ENCODE measurements at regions not wholly inside any gene's neighbourhood (a gene's known extent, or its start where the extent isn't known, plus 50 kb on each side); places are given as distances from the start of the nearest gene placed in this dataset.

GRCh38 chr20:10951216-10951615 lies 277.4 kb upstream of the JAG1 start:
- Histone ChIP-seq H3K4me1 (ENCODE audit: control extremely low read depth in 1 of 4, control insufficient read depth in 4 of 4, insufficient read depth in 4 of 4, low read length in 3 of 4) (peaks cover 0 to 3% (median 1%) of the 10 kb centered on the region in 4 experiments), H3K4me3 (ENCODE audit: control insufficient read depth in 1 of 7, extremely low read depth in 1 of 7, insufficient read depth in 4 of 7, low read depth in 2 of 7, low read length in 6 of 7) (no peak overlapping the region), H3K27ac (ENCODE audit: insufficient read depth in 1 of 2, low read depth in 1 of 2, low read length in 2 of 2, poor library complexity in 1 of 2, severe bottlenecking in 2 of 2) (no peak overlapping the region), H3K36me3 (ENCODE audit: control insufficient read depth in 4 of 4, insufficient read depth in 4 of 4, low read length in 3 of 4) (no peaks in the 10 kb centered on the region), H3K9me3 (ENCODE audit: control extremely low read depth in 1 of 5, control insufficient read depth in 4 of 5, insufficient read depth in 2 of 5, low read depth in 1 of 5, low read length in 4 of 5) (no peaks in the 10 kb centered on the region), H3K27me3 (replicated peaks in 2 of 5; ENCODE audit: control insufficient read depth in 4 of 5, insufficient read depth in 5 of 5, low read length in 4 of 5) (no peaks in the 10 kb centered on the region)
- ChIA-PET POLR2A (no interaction called here), CTCF (no interaction called here)
- 13% methylated on average over 2 of the region's 2 CpGs for WGBS (ENCODE audit: insufficient coverage)
- no peak for DNase-seq

GRCh38 chr20:10951904-10952303 lies 278.1 kb upstream of the JAG1 start:
- H3K9me3 ChIP-seq (ENCODE audit: control extremely low read depth in 1 of 5, control insufficient read depth in 4 of 5, insufficient read depth in 2 of 5, low read depth in 1 of 5, low read length in 4 of 5) = no peaks in the 10 kb centered on the region
- peaks cover 0 to 3% (median 1%) of the 10 kb centered on the region in 4 experiments for H3K4me1 ChIP-seq (ENCODE audit: control extremely low read depth in 1 of 4, control insufficient read depth in 4 of 4, insufficient read depth in 4 of 4, low read length in 3 of 4)
- no peak for DNase-seq
- WGBS (ENCODE audit: insufficient coverage) = 100% methylated on average over 1 of the region's 1 CpG
- no peak overlapping the region for H3K27ac ChIP-seq (ENCODE audit: insufficient read depth in 1 of 2, low read depth in 1 of 2, low read length in 2 of 2, poor library complexity in 1 of 2, severe bottlenecking in 2 of 2)
- H3K4me3 ChIP-seq (ENCODE audit: control insufficient read depth in 1 of 7, extremely low read depth in 1 of 7, insufficient read depth in 4 of 7, low read depth in 2 of 7, low read length in 6 of 7) = no peak overlapping the region
- H3K27me3 ChIP-seq (replicated peaks in 2 of 5; ENCODE audit: control insufficient read depth in 4 of 5, insufficient read depth in 5 of 5, low read length in 4 of 5) = no peaks in the 10 kb centered on the region
- POLR2A ChIA-PET = no interaction called here
- CTCF ChIA-PET = no interaction called here
- H3K36me3 ChIP-seq (ENCODE audit: control insufficient read depth in 4 of 4, insufficient read depth in 4 of 4, low read length in 3 of 4) = no peaks in the 10 kb centered on the region

- Histone ChIP-seq H3K9me3 (ENCODE audit: control extremely low read depth in 1 of 5, control insufficient read depth in 4 of 5, insufficient read depth in 2 of 5, low read depth in 1 of 5, low read length in 4 of 5) (no peaks in the 10 kb centered on the region), H3K4me1 (ENCODE audit: control extremely low read depth in 1 of 4, control insufficient read depth in 4 of 4, insufficient read depth in 4 of 4, low read length in 3 of 4) (peaks cover 0 to 3% (median 1%) of the 10 kb centered on the region in 4 experiments), H3K27me3 (replicated peaks in 2 of 5; ENCODE audit: control insufficient read depth in 4 of 5, insufficient read depth in 5 of 5, low read length in 4 of 5) (no peaks in the 10 kb centered on the region), H3K4me3 (ENCODE audit: control insufficient read depth in 1 of 7, extremely low read depth in 1 of 7, insufficient read depth in 4 of 7, low read depth in 2 of 7, low read length in 6 of 7) (no peak overlapping the region), H3K36me3 (ENCODE audit: control insufficient read depth in 4 of 4, insufficient read depth in 4 of 4, low read length in 3 of 4) (no peaks in the 10 kb centered on the region), H3K27ac (ENCODE audit: insufficient read depth in 1 of 2, low read depth in 1 of 2, low read length in 2 of 2, poor library complexity in 1 of 2, severe bottlenecking in 2 of 2) (no peak overlapping the region)
- 100% methylated on average over 2 of the region's 2 CpGs for WGBS (ENCODE audit: insufficient coverage)
- CTCF ChIA-PET = no interaction called here
- POLR2A ChIA-PET = no interaction called here
- DNase-seq = no peak
Measured at GRCh38 chr20:10953437-10953836, 279.6 kb upstream of the JAG1 start.

GRCh38 chr20:10954137-10954840 lies 280.5 kb upstream of the JAG1 start:
- Histone ChIP-seq H3K27ac (ENCODE audit: insufficient read depth in 1 of 2, low read depth in 1 of 2, low read length in 2 of 2, poor library complexity in 1 of 2, severe bottlenecking in 2 of 2) (no peak overlapping the region), H3K4me3 (ENCODE audit: control insufficient read depth in 1 of 7, extremely low read depth in 1 of 7, insufficient read depth in 4 of 7, low read depth in 2 of 7, low read length in 6 of 7) (no peak overlapping the region), H3K36me3 (ENCODE audit: control insufficient read depth in 4 of 4, insufficient read depth in 4 of 4, low read length in 3 of 4) (no peaks in the 10 kb centered on the region), H3K27me3 (replicated peaks in 2 of 5; ENCODE audit: control insufficient read depth in 4 of 5, insufficient read depth in 5 of 5, low read length in 4 of 5) (no peaks in the 10 kb centered on the region), H3K9me3 (ENCODE audit: control extremely low read depth in 1 of 5, control insufficient read depth in 4 of 5, insufficient read depth in 2 of 5, low read depth in 1 of 5, low read length in 4 of 5) (no peaks in the 10 kb centered on the region), H3K4me1 (ENCODE audit: control extremely low read depth in 1 of 4, control insufficient read depth in 4 of 4, insufficient read depth in 4 of 4, low read length in 3 of 4) (peaks cover 0 to 3% (median 1%) of the 10 kb centered on the region in 4 experiments)
- DNase-seq = no peak
- POLR2A ChIA-PET = no interaction called here
- WGBS (ENCODE audit: insufficient coverage) = 85% methylated on average over 5 of the region's 6 CpGs
- CTCF ChIA-PET = no interaction called here

GRCh38 chr20:10954908-10955580 lies 281.2 kb upstream of the JAG1 start:
- WGBS (ENCODE audit: insufficient coverage) = 50% methylated on average over 2 of the region's 3 CpGs
- Histone ChIP-seq H3K27ac (ENCODE audit: insufficient read depth in 1 of 2, low read depth in 1 of 2, low read length in 2 of 2, poor library complexity in 1 of 2, severe bottlenecking in 2 of 2) (no peak overlapping the region), H3K4me1 (ENCODE audit: control extremely low read depth in 1 of 4, control insufficient read depth in 4 of 4, insufficient read depth in 4 of 4, low read length in 3 of 4) (peaks cover 0 to 3% (median 1%) of the 10 kb centered on the region in 4 experiments), H3K27me3 (replicated peaks in 2 of 5; ENCODE audit: control insufficient read depth in 4 of 5, insufficient read depth in 5 of 5, low read length in 4 of 5) (no peaks in the 10 kb centered on the region), H3K36me3 (ENCODE audit: control insufficient read depth in 4 of 4, insufficient read depth in 4 of 4, low read length in 3 of 4) (no peaks in the 10 kb centered on the region), H3K4me3 (ENCODE audit: control insufficient read depth in 1 of 7, extremely low read depth in 1 of 7, insufficient read depth in 4 of 7, low read depth in 2 of 7, low read length in 6 of 7) (no peak overlapping the region), H3K9me3 (ENCODE audit: control extremely low read depth in 1 of 5, control insufficient read depth in 4 of 5, insufficient read depth in 2 of 5, low read depth in 1 of 5, low read length in 4 of 5) (no peaks in the 10 kb centered on the region)
- DNase-seq = peak in 1 of 3 donors; percentile 21
- CTCF ChIA-PET = no interaction called here
- POLR2A ChIA-PET = no interaction called here

GRCh38 chr20:10958279-10958678 lies 284.5 kb upstream of the JAG1 start:
- POLR2A ChIA-PET = no interaction called here

GRCh38 chr20:10960416-10960815 lies 286.6 kb upstream of the JAG1 start:
- POLR2A ChIA-PET = no interaction called here

More at GRCh38 chr20:10958279-10958678, 284.5 kb upstream of the JAG1 start:
- Histone ChIP-seq H3K36me3 (ENCODE audit: control insufficient read depth in 4 of 4, insufficient read depth in 4 of 4, low read length in 3 of 4) (no peaks in the 10 kb centered on the region), H3K4me1 (ENCODE audit: control extremely low read depth in 1 of 4, control insufficient read depth in 4 of 4, insufficient read depth in 4 of 4, low read length in 3 of 4) (peaks cover 0 to 7% (median 1%) of the 10 kb centered on the region in 4 experiments), H3K27me3 (replicated peaks in 2 of 5; ENCODE audit: control insufficient read depth in 4 of 5, insufficient read depth in 5 of 5, low read length in 4 of 5) (no peaks in the 10 kb centered on the region), H3K9me3 (ENCODE audit: control extremely low read depth in 1 of 5, control insufficient read depth in 4 of 5, insufficient read depth in 2 of 5, low read depth in 1 of 5, low read length in 4 of 5) (no peaks in the 10 kb centered on the region), H3K4me3 (ENCODE audit: control insufficient read depth in 1 of 7, extremely low read depth in 1 of 7, insufficient read depth in 4 of 7, low read depth in 2 of 7, low read length in 6 of 7) (no peak overlapping the region), H3K27ac (ENCODE audit: insufficient read depth in 1 of 2, low read depth in 1 of 2, low read length in 2 of 2, poor library complexity in 1 of 2, severe bottlenecking in 2 of 2) (no peak overlapping the region)
- WGBS (ENCODE audit: insufficient coverage) = no CpG with 5 or more reads among the region's 3 CpGs
- CTCF ChIA-PET = no interaction called here
- no peak for DNase-seq

More at GRCh38 chr20:10960416-10960815, 286.6 kb upstream of the JAG1 start:
- no peaks in the 10 kb centered on the region for H3K9me3 ChIP-seq (ENCODE audit: control extremely low read depth in 1 of 5, control insufficient read depth in 4 of 5, insufficient read depth in 2 of 5, low read depth in 1 of 5, low read length in 4 of 5)
- no peak overlapping the region for H3K27ac ChIP-seq (ENCODE audit: insufficient read depth in 1 of 2, low read depth in 1 of 2, low read length in 2 of 2, poor library complexity in 1 of 2, severe bottlenecking in 2 of 2)
- H3K4me3 ChIP-seq (ENCODE audit: control insufficient read depth in 1 of 7, extremely low read depth in 1 of 7, insufficient read depth in 4 of 7, low read depth in 2 of 7, low read length in 6 of 7) = no peak overlapping the region
- no peaks in the 10 kb centered on the region for H3K27me3 ChIP-seq (replicated peaks in 2 of 5; ENCODE audit: control insufficient read depth in 4 of 5, insufficient read depth in 5 of 5, low read length in 4 of 5)
- H3K36me3 ChIP-seq (ENCODE audit: control insufficient read depth in 4 of 4, insufficient read depth in 4 of 4, low read length in 3 of 4) = no peaks in the 10 kb centered on the region
- H3K4me1 ChIP-seq (ENCODE audit: control extremely low read depth in 1 of 4, control insufficient read depth in 4 of 4, insufficient read depth in 4 of 4, low read length in 3 of 4) = peaks cover 0 to 13% (median 9%) of the 10 kb centered on the region in 4 experiments
- CTCF ChIA-PET = no interaction called here
- WGBS (ENCODE audit: insufficient coverage) = 100% methylated on average over 2 of the region's 2 CpGs
- DNase-seq = no peak
